HepG2 (cell line): ENCODE measurements at regions not wholly inside any gene's neighbourhood (a gene's known extent, or its start where the extent isn't known, plus 50 kb on each side); places are given as distances from the start of the nearest gene placed in this dataset.

Source experiments
- CENPX ChIP-seq: sonication (generic); formaldehyde crosslinking; IDR thresholded peaks from 2 replicates; pipeline ENCODE4 v1.9.0; 2021; ENCODE audit warnings: mild to moderate bottlenecking, missing genetic modification reagents, moderate library complexity
- CERS6 ChIP-seq: sonication (generic); formaldehyde crosslinking; IDR thresholded peaks from 2 replicates; pipeline ENCODE4 v1.5.0; 2020; ENCODE audit warnings: missing genetic modification reagents
- CTCF ChIP-seq: sonication (generic); formaldehyde crosslinking; IDR thresholded peaks from 2 replicates; pipeline ENCODE4 v1.5.0; 2020; ENCODE audit warnings: mild to moderate bottlenecking, missing genetic modification reagents, moderate library complexity
- FOSL2 ChIP-seq: sonication (generic); formaldehyde crosslinking; IDR thresholded peaks from 2 replicates; pipeline ENCODE4 v1.4.0; 2020; ENCODE audit warnings: missing genetic modification reagents
- RNF2 ChIP-seq: fragments of 450-650 bp; conservative IDR thresholded peaks from 2 replicates; pipeline ENCODE4 v1.6.1; 2016; ENCODE audit warnings: low read depth
- ZNF138 ChIP-seq: sonication (generic); formaldehyde crosslinking; IDR thresholded peaks from 2 replicates; pipeline ENCODE4 v1.5.0; 2020; ENCODE audit warnings: mild to moderate bottlenecking, low read depth, missing genetic modification reagents
- TF ChIP-seq, protein P1 (sequence below): sonication (generic); formaldehyde crosslinking; IDR thresholded peaks from 2 replicates; pipeline ENCODE4 v1.8.0; 2022; ENCODE audit warnings: missing genetic modification reagents, mild to moderate bottlenecking, borderline replicate concordance

DNA sequence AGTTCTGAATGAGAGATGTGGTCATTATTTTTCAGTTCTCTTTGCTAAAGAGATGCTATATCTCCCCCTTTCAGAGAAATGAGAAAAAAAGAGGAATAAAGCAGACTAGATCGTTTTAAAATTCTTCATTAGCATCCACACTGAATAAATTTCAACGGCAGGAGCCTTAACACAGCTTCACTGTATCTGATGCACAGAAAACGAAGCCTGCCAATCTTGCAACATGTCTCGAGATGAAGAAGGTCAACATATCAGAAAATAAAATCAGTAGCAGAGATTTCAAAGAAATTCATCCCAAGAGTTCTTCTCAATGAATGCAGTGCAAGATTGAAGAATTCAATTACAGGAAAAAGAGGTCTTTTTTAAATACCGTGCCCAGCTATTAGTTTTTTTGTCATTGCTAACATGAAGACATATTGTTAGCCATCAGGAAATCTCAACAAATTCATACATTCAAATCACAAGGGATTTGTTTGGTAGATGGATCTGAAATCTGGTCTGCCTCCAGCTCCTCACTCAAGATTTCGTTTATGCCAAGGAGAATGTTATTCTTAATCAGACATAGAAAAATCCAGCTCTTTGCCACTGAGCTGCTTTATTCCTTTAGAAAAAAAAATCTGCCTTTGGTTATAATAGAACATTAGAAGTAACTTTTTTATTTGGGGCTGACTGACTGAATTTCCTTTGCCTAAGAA is 76.4 kb upstream of the DAB1 start:
- TF ChIP-seq CTCF = no peak
- TF ChIP-seq, protein P1, sequence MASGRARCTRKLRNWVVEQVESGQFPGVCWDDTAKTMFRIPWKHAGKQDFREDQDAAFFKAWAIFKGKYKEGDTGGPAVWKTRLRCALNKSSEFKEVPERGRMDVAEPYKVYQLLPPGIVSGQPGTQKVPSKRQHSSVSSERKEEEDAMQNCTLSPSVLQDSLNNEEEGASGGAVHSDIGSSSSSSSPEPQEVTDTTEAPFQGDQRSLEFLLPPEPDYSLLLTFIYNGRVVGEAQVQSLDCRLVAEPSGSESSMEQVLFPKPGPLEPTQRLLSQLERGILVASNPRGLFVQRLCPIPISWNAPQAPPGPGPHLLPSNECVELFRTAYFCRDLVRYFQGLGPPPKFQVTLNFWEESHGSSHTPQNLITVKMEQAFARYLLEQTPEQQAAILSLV (CRISPR knock-in tag) = no peak
- no peak for TF ChIP-seq CENPX
- no peak for TF ChIP-seq CERS6 (CRISPR knock-in tag)
- TF ChIP-seq FOSL2 (CRISPR knock-in tag) = no peak
- TF ChIP-seq ZNF138 (CRISPR knock-in tag) = no peak
- TF ChIP-seq RNF2 = no peak
